H1 (cell line): ENCODE measurements at regions not wholly inside any gene's neighbourhood (a gene's known extent, or its start where the extent isn't known, plus 50 kb on each side); places are given as distances from the start of the nearest gene placed in this dataset.

Experiments used
- EP300 ChIP-seq, 2 experiments: IDR thresholded peaks; 1 replicate in 1 of 2; 2 replicates in 1 of 2; pipeline ENCODE4 v1.6.1; 2011 to 2012; ENCODE audit warnings: low read depth in 2 of 2, low read length in 2 of 2, mild to moderate bottlenecking in 2 of 2, borderline replicate concordance in 1 of 2, inconsistent platforms in 1 of 2, moderate library complexity in 1 of 2
- FOSL1 ChIP-seq: IDR thresholded peaks from 2 replicates; pipeline ENCODE4 v1.6.1; 2011; ENCODE audit warnings: mild to moderate bottlenecking, low read depth, low read length, moderate library complexity; ENCODE audit not compliant: insufficient read depth
- PHF8 ChIP-seq: fragments of 200-600 bp; sonication (generic); conservative IDR thresholded peaks from 2 replicates; pipeline ENCODE4 v1.7.1; 2012; ENCODE audit warnings: low read depth, mild to moderate bottlenecking, inconsistent platforms, low read length, moderate library complexity
- POLR2AphosphoS5 ChIP-seq: IDR thresholded peaks from 2 replicates; pipeline ENCODE4 v1.6.1; 2011; ENCODE audit warnings: low read depth, low read length
- TBP ChIP-seq: IDR thresholded peaks from 2 replicates; pipeline ENCODE4 v1.6.1; 2011; ENCODE audit warnings: low read depth, low read length, improper control_type of control experiment
- TF ChIP-seq, protein P1 (sequence below), 3 experiments: IDR thresholded peaks; 1 replicate in 2 of 3; 2 replicates in 1 of 3; pipeline versions ENCODE4 v1.5.1 to v1.6.1; 2011; ENCODE audit warnings: low read length in 3 of 3, mild to moderate bottlenecking in 3 of 3, inconsistent platforms in 2 of 3, low read depth in 1 of 3, moderate library complexity in 1 of 3; ENCODE audit not compliant: insufficient read depth in 1 of 3; ENCODE audit errors: control extremely low read depth in 1 of 3
- TF ChIP-seq, protein P2 (sequence below): IDR thresholded peaks from 2 replicates; pipeline ENCODE4 v1.6.1; 2012; ENCODE audit warnings: inconsistent platforms

DNA sequence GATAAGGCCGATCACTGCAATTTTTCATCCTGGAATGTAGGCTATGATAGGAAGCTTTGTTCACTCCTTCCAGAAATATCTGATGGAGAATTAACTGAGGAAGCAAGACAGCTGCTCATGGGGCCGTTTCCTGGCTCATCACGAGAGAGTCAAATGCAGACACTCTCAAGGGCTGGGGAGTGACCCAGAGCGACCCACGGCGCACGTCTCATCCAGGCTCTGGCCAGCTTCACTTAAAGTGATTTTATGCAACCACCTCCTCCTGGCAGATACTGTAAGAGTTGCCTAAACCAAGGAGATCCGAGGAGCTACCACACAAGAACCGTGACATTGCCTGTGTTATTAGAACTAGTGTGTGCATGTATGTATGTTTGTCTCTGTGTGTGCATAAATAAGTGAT, 530.8 kb downstream of the TCERG1L start:
- TF ChIP-seq POLR2AphosphoS5 (no peak), EP300 (IDR thresholded peaks at IDR 0.05; ENCODE audit: borderline replicate concordance in 1 of 2, low read depth in 2 of 2, low read length in 2 of 2) (no peak), FOSL1 (no peak), PHF8 (no peak), TBP (no peak)
- TF ChIP-seq, protein P1, sequence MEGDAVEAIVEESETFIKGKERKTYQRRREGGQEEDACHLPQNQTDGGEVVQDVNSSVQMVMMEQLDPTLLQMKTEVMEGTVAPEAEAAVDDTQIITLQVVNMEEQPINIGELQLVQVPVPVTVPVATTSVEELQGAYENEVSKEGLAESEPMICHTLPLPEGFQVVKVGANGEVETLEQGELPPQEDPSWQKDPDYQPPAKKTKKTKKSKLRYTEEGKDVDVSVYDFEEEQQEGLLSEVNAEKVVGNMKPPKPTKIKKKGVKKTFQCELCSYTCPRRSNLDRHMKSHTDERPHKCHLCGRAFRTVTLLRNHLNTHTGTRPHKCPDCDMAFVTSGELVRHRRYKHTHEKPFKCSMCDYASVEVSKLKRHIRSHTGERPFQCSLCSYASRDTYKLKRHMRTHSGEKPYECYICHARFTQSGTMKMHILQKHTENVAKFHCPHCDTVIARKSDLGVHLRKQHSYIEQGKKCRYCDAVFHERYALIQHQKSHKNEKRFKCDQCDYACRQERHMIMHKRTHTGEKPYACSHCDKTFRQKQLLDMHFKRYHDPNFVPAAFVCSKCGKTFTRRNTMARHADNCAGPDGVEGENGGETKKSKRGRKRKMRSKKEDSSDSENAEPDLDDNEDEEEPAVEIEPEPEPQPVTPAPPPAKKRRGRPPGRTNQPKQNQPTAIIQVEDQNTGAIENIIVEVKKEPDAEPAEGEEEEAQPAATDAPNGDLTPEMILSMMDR (IDR thresholded peaks at IDR 0.05; ENCODE audit: control extremely low read depth in 1 of 3, insufficient read depth in 1 of 3, low read depth in 1 of 3, low read length in 3 of 3): no peak
- TF ChIP-seq, protein P2, sequence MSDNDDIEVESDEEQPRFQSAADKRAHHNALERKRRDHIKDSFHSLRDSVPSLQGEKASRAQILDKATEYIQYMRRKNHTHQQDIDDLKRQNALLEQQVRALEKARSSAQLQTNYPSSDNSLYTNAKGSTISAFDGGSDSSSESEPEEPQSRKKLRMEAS: no peak
